Endothelial cell of hepatic sinusoid (primary cell): ENCODE measurements at regions not wholly inside any gene's neighbourhood (a gene's known extent, or its start where the extent isn't known, plus 50 kb on each side); places are given as distances from the start of the nearest gene placed in this dataset.
"Not testable (repeated sequence)": the region's sequence is repeated elsewhere in the genome, so short reads cannot be mapped to it uniquely, and the experiment has no call there.

Experiments
- in situ Hi-C: cut with HindIII; loops from 2 replicates; pipeline ENCODE4 v1.10.0; 2017; ENCODE audit warnings: low sequenced_read_pairs

GRCh38 chr11:96681019-96681716 lies 291.4 kb downstream of the JRKL start:
- in situ Hi-C loops, result no loop called here

GRCh38 chr11:96694338-96694737 lies 304.5 kb downstream of the JRKL start:
- in situ Hi-C loops, result no loop called here

GRCh38 chr11:96696731-96697130 lies 306.9 kb downstream of the JRKL start:
- in situ Hi-C loops, result no loop called here

- in situ Hi-C loops, result no loop called here
Observed at GRCh38 chr11:96697466-96697865, 307.7 kb downstream of the JRKL start.

- in situ Hi-C loops, result no loop called here
Observed at GRCh38 chr11:96704847-96705246, 315.0 kb downstream of the JRKL start.

GRCh38 chr11:96706761-96707160 lies 316.9 kb downstream of the JRKL start:
- in situ Hi-C loops, result no loop called here

GRCh38 chr11:96707273-96707672 lies 317.5 kb downstream of the JRKL start:
- in situ Hi-C loops, result no loop called here

- in situ Hi-C loops, result no loop called here
Observed at GRCh38 chr11:96708219-96708878, 318.5 kb downstream of the JRKL start.

GRCh38 chr11:96713301-96713700 lies 323.5 kb downstream of the JRKL start:
- in situ Hi-C loops, result no loop called here

GRCh38 chr11:96714689-96715088 lies 324.9 kb downstream of the JRKL start:
- in situ Hi-C loops, result no loop called here

GRCh38 chr11:96715208-96715607 lies 325.4 kb downstream of the JRKL start:
- in situ Hi-C loops, result no loop called here

GRCh38 chr11:96736601-96737000 lies 346.8 kb downstream of the JRKL start:
- in situ Hi-C loops, result no loop called here

- in situ Hi-C loops, result no loop called here
Observed at GRCh38 chr11:96738311-96738710, 348.5 kb downstream of the JRKL start.

- in situ Hi-C loops, result no loop called here
Observed at GRCh38 chr11:96741068-96741467, 351.3 kb downstream of the JRKL start.

GRCh38 chr11:96744697-96745096 lies 354.9 kb downstream of the JRKL start:
- in situ Hi-C loops, result no loop called here

GRCh38 chr11:96748639-96749370 lies 359.0 kb downstream of the JRKL start:
- in situ Hi-C loops, result no loop called here

GRCh38 chr11:96751807-96752206 lies 362.0 kb downstream of the JRKL start:
- in situ Hi-C loops, result not testable (repeated sequence)

- in situ Hi-C loops, result no loop called here
Observed at GRCh38 chr11:96752221-96752620, 362.4 kb downstream of the JRKL start.

- in situ Hi-C loops, result no loop called here
Observed at GRCh38 chr11:96753997-96754396, 364.2 kb downstream of the JRKL start.

- in situ Hi-C loops, result no loop called here
Observed at GRCh38 chr11:96755209-96755608, 365.4 kb downstream of the JRKL start.

GRCh38 chr11:96755752-96756151 lies 365.9 kb downstream of the JRKL start:
- in situ Hi-C loops, result no loop called here

GRCh38 chr11:96758957-96759356 lies 369.1 kb downstream of the JRKL start:
- in situ Hi-C loops, result no loop called here
